Smooth muscle cell (in vitro differentiated cells): ENCODE measurements at regions not wholly inside any gene's neighbourhood (a gene's known extent, or its start where the extent isn't known, plus 50 kb on each side); places are given as distances from the start of the nearest gene placed in this dataset.

Source experiments
- DNase-seq: peaks from one replicate; lab custom pipeline; 2025; ENCODE audit not compliant: unreplicated experiment; lab: John Stamatoyannopoulos, UW
- H2AFZ ChIP-seq: fragments of 200-600 bp; sonication (generic); 2 replicates; pipeline ENCODE4 v1.6.0; 2016; ENCODE audit warnings: antibody characterized with exemption, low read depth, mild to moderate bottlenecking
- H3F3A ChIP-seq: fragments of 200-600 bp; sonication (generic); 2 replicates; pipeline ENCODE4 v1.6.0; 2017; ENCODE audit warnings: antibody characterized with exemption, low read depth
- H3K27ac ChIP-seq: fragments of 200-600 bp; sonication (generic); 2 replicates; pipeline ENCODE4 v1.5.1; 2016; ENCODE audit warnings: low read depth, mild to moderate bottlenecking
- H3K27me3 ChIP-seq: fragments of 200-600 bp; sonication (generic); 2 replicates; pipeline ENCODE4 v1.6.1; 2016; ENCODE audit warnings: low read depth, mild to moderate bottlenecking
- H3K36me3 ChIP-seq: fragments of 200-600 bp; sonication (generic); 2 replicates; pipeline ENCODE4 v1.5.1; 2016; ENCODE audit warnings: low read depth
- H3K4me1 ChIP-seq: fragments of 200-600 bp; sonication (generic); 2 replicates; pipeline ENCODE4 v1.5.1; 2016; ENCODE audit warnings: low read depth
- H3K4me2 ChIP-seq: fragments of 200-600 bp; sonication (generic); 2 replicates; pipeline ENCODE4 v1.6.0; 2016; ENCODE audit warnings: mild to moderate bottlenecking
- H3K4me3 ChIP-seq: fragments of 200-600 bp; sonication (generic); 2 replicates; pipeline ENCODE4 v1.5.1; 2016; ENCODE audit warnings: mild to moderate bottlenecking
- H3K79me2 ChIP-seq: fragments of 200-600 bp; sonication (generic); 2 replicates; pipeline ENCODE4 v1.6.0; 2016; ENCODE audit warnings: low read depth, mild to moderate bottlenecking
- H3K9ac ChIP-seq: fragments of 200-600 bp; sonication (generic); 2 replicates; pipeline ENCODE4 v1.6.0; 2016; ENCODE audit warnings: low read depth
- H3K9me3 ChIP-seq: fragments of 200-600 bp; sonication (generic); replicated peaks from 2 replicates; pipeline ENCODE4 v1.5.1; 2016; ENCODE audit warnings: low read depth
- H4K20me1 ChIP-seq: fragments of 200-600 bp; sonication (generic); 2 replicates; pipeline ENCODE4 v1.6.0; 2016; ENCODE audit warnings: low read depth
- CTCF ChIP-seq: fragments of 200-600 bp; sonication (generic); IDR thresholded peaks from 2 replicates; pipeline ENCODE4 v1.5.1; 2017; ENCODE audit warnings: borderline replicate concordance, mild to moderate bottlenecking, antibody characterized with exemption; ENCODE audit not compliant: insufficient read depth, poor library complexity, severe bottlenecking
- WGBS: methylation state at CpG from one replicate; pipeline ENCODE4 v1.1.7; 2016; ENCODE audit warnings: low lambda C conversion rate; 5-methylcytosine and 5-hydroxymethylcytosine counted together

GRCh38 chr7:68691261-68692216 is 906.7 kb upstream of the AUTS2 start:
- H2AFZ ChIP-seq: no peak overlapping the region
- no peak for TF ChIP-seq CTCF
- no peak overlapping the region for H3K4me3 ChIP-seq
- H3F3A ChIP-seq: no peaks in the 10 kb centered on the region
- no peak for DNase-seq
- H3K27ac ChIP-seq: peak overlapping the region; percentile 75
- peaks cover 4% of the 10 kb centered on the region for H3K4me1 ChIP-seq
- no peak overlapping the region for H3K4me2 ChIP-seq
- WGBS: 72% methylated on average over 12 of the region's 12 CpGs
- no peak overlapping the region for H3K9ac ChIP-seq
- no peaks in the 10 kb centered on the region for H3K36me3 ChIP-seq
- no peaks in the 10 kb centered on the region for H4K20me1 ChIP-seq
- no peaks in the 10 kb centered on the region for H3K79me2 ChIP-seq
- no peaks in the 10 kb centered on the region for H3K9me3 ChIP-seq
- H3K27me3 ChIP-seq: peaks cover 21% of the 10 kb centered on the region

DNA sequence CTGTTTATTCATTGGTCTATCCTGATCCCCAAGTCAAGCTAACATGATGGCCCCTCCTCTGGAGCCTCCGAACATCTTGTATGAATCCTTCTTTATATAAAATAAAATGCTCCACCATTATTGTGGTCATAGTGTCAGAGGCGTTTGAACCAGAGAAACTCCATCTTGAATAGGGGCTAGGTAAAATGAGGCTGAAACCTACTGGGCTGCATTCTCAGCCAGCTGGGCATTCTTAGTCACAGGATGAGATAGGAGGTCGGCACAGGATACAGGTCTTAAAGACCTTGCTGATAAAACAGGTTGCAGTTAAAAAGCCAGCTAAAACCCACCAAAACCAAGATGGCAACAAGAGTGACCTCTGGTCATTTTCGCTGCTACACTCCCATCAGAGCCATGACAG is 905.8 kb upstream of the AUTS2 start:
- TF ChIP-seq CTCF: no peak
- Histone ChIP-seq H3K9ac (no peak overlapping the region), H3K4me2 (no peak overlapping the region), H3K4me3 (no peak overlapping the region), H3K27me3 (peaks cover 21% of the 10 kb centered on the region), H3K4me1 (peaks cover 4% of the 10 kb centered on the region), H3K9me3 (no peaks in the 10 kb centered on the region), H3K79me2 (no peaks in the 10 kb centered on the region), H2AFZ (no peak overlapping the region), H3K27ac (peak overlapping the region; percentile 75), H3F3A (no peaks in the 10 kb centered on the region), H4K20me1 (no peaks in the 10 kb centered on the region), H3K36me3 (no peaks in the 10 kb centered on the region)
- WGBS: 91% methylated on average over 4 of the region's 4 CpGs
- no peak for DNase-seq

- Histone ChIP-seq H3K4me2 (no peak overlapping the region), H3K9me3 (no peaks in the 10 kb centered on the region), H3K27me3 (peaks cover 5% of the 10 kb centered on the region), H3K27ac (no peak overlapping the region), H3K36me3 (no peaks in the 10 kb centered on the region), H3F3A (peaks cover 7% of the 10 kb centered on the region), H3K79me2 (no peaks in the 10 kb centered on the region), H4K20me1 (no peaks in the 10 kb centered on the region), H3K4me1 (no peaks in the 10 kb centered on the region), H3K4me3 (no peak overlapping the region), H2AFZ (no peak overlapping the region), H3K9ac (no peak overlapping the region)
- WGBS: 58% methylated on average over 1 of the region's 1 CpG
- no peak for TF ChIP-seq CTCF
- no peak for DNase-seq
These were observed 903.6 kb upstream of the AUTS2 start for GRCh38 chr7:68694656-68695055.
